HG03159 (cell line): ENCODE measurements at regions not wholly inside any gene's neighbourhood (a gene's known extent, or its start where the extent isn't known, plus 50 kb on each side); places are given as distances from the start of the nearest gene placed in this dataset.
"Not testable (repeated sequence)": the region's sequence is repeated elsewhere in the genome, so short reads cannot be mapped to it uniquely, and the experiment has no call there.

ENCODE experiments used
- ATAC-seq: cut with Tn5 transposase; IDR thresholded peaks from one replicate; pipeline ENCODE4 v1.9.1; 2021; ENCODE audit warnings: mild to moderate bottlenecking, moderate library complexity; ENCODE audit not compliant: unreplicated experiment

- no peak for ATAC-seq
Observed at GRCh38 chr9:75274781-75275180, 186.5 kb downstream of the OSTF1 start.

GRCh38 chr9:75282047-75282446, 193.7 kb downstream of the OSTF1 start:
- no peak for ATAC-seq

GRCh38 chr9:75289332-75289731, 201.0 kb downstream of the OSTF1 start:
- ATAC-seq: no peak

- ATAC-seq: no peak
Observed at GRCh38 chr9:75299324-75299723, 211.0 kb downstream of the OSTF1 start.

- ATAC-seq: no peak
Observed at GRCh38 chr9:75333624-75334023, 245.3 kb downstream of the OSTF1 start.

- no peak for ATAC-seq
Observed at GRCh38 chr9:75358846-75359245, 270.5 kb downstream of the OSTF1 start.

GRCh38 chr9:75359638-75360037, 271.3 kb downstream of the OSTF1 start:
- no peak for ATAC-seq

- ATAC-seq: no peak
Observed at GRCh38 chr9:75360252-75360651, 271.9 kb downstream of the OSTF1 start.

- not testable (repeated sequence) for ATAC-seq
Observed at GRCh38 chr9:75362446-75362845, 274.1 kb downstream of the OSTF1 start.

GRCh38 chr9:75365196-75365595, 276.9 kb downstream of the OSTF1 start:
- ATAC-seq: no peak

GRCh38 chr9:75369989-75370388, 281.7 kb downstream of the OSTF1 start:
- ATAC-seq: no peak

GRCh38 chr9:75372499-75373268, 284.4 kb downstream of the OSTF1 start:
- ATAC-seq: no peak

- ATAC-seq: no peak
Observed at GRCh38 chr9:75376680-75377254, 288.5 kb downstream of the OSTF1 start.

- ATAC-seq: no peak
Observed at GRCh38 chr9:75378036-75378435, 289.7 kb downstream of the OSTF1 start.

- no peak for ATAC-seq
Observed at GRCh38 chr9:75378926-75379325, 290.6 kb downstream of the OSTF1 start.

- no peak for ATAC-seq
Observed at GRCh38 chr9:75382126-75382525, 293.8 kb downstream of the OSTF1 start.

GRCh38 chr9:75383420-75384034, 295.2 kb downstream of the OSTF1 start:
- ATAC-seq: not testable (repeated sequence)

GRCh38 chr9:75385236-75385635, 296.9 kb downstream of the OSTF1 start:
- ATAC-seq: no peak

GRCh38 chr9:75389101-75389500, 300.8 kb downstream of the OSTF1 start:
- ATAC-seq: no peak

GRCh38 chr9:75390951-75391350, 302.6 kb downstream of the OSTF1 start:
- no peak for ATAC-seq

- no peak for ATAC-seq
Observed at GRCh38 chr9:75391497-75391896, 303.2 kb downstream of the OSTF1 start.

GRCh38 chr9:75395336-75395735, 307.0 kb downstream of the OSTF1 start:
- ATAC-seq: no peak
